HG03108 (cell line): ENCODE measurements at regions not wholly inside any gene's neighbourhood (a gene's known extent, or its start where the extent isn't known, plus 50 kb on each side); places are given as distances from the start of the nearest gene placed in this dataset.
A peak's percentile ranks its signal among the peaks of the same experiment; 100 is the strongest.

Experiments
- ATAC-seq: cut with Tn5 transposase; IDR thresholded peaks from one replicate; pipeline ENCODE4 v1.9.1; 2021; ENCODE audit warnings: moderate library complexity; ENCODE audit not compliant: unreplicated experiment

DNA sequence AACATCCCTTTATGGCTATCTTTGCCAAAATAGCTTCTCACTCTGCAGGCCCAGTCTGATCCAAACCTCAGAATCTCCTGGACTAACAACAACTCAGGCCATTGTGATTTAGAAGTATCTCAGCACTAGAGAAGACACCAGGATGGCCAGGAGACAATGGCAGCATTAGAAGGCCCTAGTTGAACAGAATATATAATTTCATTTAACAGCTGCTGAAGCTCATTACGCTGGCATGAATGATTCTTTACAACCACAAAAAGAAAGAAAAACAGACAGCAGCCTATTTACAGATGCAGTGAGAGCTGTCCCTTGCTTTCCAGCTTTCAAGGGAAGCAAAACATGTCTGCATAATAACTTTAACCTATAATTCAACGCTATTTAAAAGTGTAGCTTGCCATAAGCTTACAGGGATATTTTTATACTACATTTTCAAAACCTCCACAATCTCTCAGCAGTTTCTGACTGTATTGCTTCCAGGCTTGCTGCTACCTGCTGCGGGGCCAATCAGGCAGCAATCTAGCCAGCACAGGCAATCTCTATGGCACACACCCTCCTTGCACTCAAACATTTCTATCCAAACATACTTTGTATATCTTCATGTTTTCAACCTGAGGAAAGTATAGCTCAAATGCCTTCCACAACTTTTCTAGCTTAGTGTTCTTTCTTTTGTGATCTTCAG, 107.3 kb downstream of the OGFRL1 start:
- ATAC-seq, result no peak

DNA sequence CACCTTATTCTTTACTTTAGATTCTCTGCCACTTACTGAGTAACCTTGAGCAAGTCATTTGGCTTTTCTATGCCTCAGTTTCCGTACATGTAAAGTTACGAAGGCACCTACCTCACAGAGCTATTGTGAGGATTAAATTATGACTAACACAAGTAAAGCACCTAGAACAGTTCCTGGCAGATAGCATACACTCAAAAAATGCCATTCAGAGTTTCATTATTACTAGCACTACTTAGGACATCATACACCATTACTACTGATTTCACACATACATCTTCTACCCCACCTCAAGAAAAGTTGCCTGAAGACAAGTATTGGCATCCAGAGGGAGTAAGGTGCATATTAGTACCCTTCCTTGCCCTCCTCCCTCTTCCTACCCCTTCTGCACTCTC, 107.8 kb downstream of the OGFRL1 start:
- ATAC-seq, result peak; percentile 92

DNA sequence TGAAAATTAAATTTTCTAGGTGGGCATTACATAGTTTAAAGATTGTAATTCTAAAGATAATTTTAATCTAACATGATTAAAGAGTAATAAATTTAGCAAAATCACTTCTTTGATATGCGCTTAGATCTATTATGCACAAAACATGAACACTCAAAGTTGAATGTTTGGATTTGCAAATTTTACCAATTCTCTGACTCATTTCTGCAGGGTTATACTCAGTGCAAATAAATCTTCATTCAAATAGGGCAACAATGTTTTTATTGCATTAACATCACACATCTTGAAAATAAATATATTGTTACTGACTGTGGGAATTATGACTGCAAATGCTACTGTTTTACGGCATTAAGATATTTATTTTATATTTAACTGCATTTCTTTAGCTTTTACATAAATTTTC, 110.7 kb downstream of the OGFRL1 start:
- ATAC-seq, result no peak

DNA sequence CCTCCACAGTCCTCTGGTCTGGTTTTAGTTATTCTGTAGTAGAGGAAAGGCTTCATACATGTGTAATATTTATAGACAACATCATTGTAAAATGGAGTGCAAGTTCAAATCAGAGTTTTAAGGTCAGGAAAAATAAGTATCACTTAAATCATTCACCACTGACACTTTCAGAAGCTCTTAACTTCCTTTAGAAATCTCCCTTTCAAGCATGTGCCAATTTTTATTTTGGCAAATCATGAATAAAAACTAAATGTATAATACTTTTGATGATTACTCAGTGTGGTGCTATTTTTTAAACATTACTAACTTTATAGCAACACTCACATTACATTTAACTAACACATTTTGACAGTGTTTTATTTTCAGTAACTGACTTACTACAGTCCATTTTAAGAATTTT, 112.2 kb downstream of the OGFRL1 start:
- no peak for ATAC-seq

- ATAC-seq, result no peak
These were observed 113.5 kb downstream of the OGFRL1 start for GRCh38 chr6:71402096-71402495.

DNA sequence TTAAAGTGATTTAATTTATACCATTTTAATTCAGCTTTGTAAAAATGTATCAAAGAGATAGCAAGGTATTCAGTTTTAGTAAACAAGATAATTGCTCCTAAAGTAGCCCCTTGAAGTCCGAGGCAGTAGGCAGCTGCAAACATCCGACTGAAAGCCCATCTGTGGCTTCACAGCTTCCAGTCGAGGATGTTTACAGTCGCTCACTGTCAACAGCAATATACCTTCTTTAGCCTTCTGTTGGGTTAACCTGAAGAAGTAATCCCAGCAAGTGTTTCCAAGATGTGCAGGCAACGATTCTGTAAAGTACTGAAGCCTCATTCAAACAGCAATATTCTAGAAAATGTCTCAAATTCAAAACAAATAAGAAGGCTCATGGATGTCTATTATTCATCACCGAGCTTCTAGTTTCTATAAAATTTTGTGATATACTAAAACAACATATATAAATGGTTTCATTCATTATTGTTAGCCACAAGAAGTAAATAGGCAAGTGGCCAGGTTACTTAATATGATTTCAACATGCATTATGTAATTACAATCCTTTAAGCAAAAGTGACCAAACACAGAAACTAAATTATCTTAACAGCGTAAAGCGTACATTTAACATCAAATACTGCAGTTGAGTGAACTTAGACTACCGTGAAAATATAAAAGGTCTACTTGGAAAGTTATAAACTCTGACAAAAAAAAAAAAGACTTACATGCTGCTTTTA, 115.0 kb downstream of the OGFRL1 start:
- no peak for ATAC-seq

GRCh38 chr6:71404145-71404966, 115.7 kb downstream of the OGFRL1 start:
- ATAC-seq, result no peak

DNA sequence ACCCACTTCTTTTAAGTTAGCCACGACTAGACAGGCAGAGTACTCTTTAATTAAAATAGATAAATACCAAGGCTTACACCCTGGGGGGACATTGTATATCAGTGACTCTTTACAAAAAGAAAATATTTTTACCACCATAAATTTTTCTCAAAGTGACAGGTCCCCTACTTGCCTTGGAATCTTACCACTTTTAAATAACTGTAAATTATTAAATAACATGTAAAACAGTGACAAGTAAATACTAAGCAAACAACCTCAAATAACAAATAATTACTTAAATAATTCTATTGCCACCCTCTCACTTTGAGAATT, 116.3 kb downstream of the OGFRL1 start:
- ATAC-seq, result no peak

- ATAC-seq, result no peak
These were observed 116.8 kb downstream of the OGFRL1 start for GRCh38 chr6:71405416-71405815.

DNA sequence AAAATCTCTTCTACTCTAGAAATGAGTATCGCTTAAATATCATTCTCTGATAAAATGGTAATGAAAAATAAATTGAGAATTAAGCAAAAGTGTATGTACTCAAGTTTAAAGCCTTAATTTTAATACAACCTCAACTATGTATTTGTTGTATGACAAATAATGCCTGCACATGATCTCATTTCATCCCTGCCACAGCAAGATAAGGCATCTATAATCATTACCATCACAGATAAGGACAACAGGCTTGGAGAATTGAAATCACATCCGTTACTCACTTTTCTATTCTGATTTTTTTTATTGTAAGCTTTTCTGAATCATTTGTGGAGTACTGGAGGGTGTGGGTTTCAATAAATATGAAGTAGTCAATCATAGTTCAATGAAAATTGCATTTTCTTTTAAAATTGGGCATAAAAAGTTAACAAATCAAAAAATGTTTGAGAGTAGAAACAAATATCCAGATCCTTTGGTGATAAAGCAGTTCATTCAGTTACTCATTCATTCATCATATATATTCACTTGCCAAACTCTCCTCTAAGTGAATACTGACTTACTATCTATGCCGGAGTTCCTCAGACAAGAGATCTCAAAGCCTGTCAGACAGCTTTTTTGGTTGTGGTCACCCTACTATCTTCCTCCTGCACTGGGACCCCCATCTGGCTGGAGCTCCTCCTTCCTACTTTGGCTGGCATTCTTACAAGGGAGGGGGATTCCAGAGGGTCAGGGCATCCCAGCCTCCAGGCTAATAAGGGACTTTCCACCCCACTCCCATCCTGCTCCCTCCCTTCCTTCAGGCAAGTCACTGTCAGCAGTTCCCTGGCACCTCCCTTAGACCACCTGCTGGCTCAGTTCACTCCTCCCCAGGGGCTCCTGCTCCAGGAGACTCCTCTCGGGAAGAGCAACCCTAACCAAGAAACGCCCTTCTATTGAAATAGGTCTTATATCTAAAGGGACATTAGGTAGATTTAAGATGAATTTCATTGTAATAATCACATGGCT, 118.6 kb downstream of the OGFRL1 start:
- no peak for ATAC-seq

- ATAC-seq, result no peak
These were observed 120.4 kb downstream of the OGFRL1 start for GRCh38 chr6:71408787-71409723.

GRCh38 chr6:71410164-71410566, 121.6 kb downstream of the OGFRL1 start:
- peak; percentile 43 for ATAC-seq

DNA sequence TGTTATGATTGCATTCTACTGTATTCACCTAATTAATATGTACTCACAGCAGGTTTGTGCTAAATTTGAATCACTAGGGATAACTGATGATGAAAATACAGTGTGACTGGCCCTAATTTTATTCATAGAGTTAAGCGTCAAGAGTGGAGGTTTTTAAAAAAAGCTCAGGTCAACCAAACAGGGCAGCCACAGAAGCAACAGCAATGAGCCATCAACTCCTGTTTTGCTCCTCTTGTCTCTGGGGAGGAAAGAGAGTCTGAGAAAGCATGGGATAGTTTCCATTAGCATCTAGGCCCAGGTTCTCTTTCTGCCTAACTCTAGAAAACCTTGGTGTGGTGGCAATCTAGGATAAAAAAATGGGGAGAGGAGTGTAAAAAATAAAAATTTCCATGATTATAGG, 122.1 kb downstream of the OGFRL1 start:
- ATAC-seq, result no peak

GRCh38 chr6:71411882-71412281, 123.3 kb downstream of the OGFRL1 start:
- no peak for ATAC-seq

GRCh38 chr6:71412559-71413140, 124.0 kb downstream of the OGFRL1 start:
- ATAC-seq, result no peak

GRCh38 chr6:71414486-71414885, 125.9 kb downstream of the OGFRL1 start:
- no peak for ATAC-seq

GRCh38 chr6:71419217-71420094, 130.8 kb downstream of the OGFRL1 start:
- ATAC-seq, result no peak

DNA sequence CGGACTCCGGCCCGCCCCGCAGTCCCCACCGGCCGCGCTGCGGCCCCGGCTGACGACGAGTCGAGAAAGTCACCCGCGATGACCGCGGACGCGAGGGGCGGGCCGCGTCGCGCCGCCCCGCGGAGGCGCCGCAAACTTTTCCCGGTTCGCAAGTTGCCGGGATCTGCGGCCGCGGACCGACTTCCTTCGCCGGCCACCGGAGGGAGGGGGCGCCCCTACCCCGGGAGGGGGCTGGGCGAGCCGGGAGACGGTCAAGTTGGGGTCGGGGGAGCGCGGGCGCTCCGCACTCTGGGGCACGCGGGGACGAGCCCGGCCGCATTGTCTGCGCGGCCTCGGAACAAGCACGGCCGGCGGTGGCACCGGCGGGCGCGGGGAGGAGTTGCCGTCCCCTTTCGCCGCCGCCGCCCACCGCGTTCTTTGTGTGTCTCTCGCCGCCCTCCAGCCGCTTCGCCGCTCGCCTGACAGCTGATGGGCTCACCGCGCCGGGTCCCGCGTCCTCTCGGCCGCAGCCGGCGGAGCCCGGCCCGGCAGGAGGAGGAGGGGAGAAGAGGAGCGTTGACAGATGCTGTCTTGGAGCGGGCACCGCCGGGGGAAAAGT, 131.6 kb downstream of the OGFRL1 start:
- peak; percentile 31 for ATAC-seq
